Sigmoid colon (tissue), 4 donors: ENCODE measurements at regions not wholly inside any gene's neighbourhood (a gene's known extent, or its start where the extent isn't known, plus 50 kb on each side); places are given as distances from the start of the nearest gene placed in this dataset.

Experiments used
- POLR2A ChIP-seq, 2 donors: fragments of 450-650 bp; IDR thresholded peaks; one replicate each; pipeline ENCODE4 v1.6.1; 2016; ENCODE audit warnings: antibody characterized with exemption in 2 of 2, mild to moderate bottlenecking in 2 of 2, moderate library complexity in 2 of 2
- POLR2AphosphoS5 ChIP-seq, 4 donors: sonication (generic); formaldehyde crosslinking; IDR thresholded peaks; one replicate each; pipeline ENCODE4 v1.6.1; 2017; ENCODE audit warnings: antibody characterized with exemption in 4 of 4
- TF ChIP-seq, protein P1 (sequence below), 4 experiments: fragments of 450-650 bp in 3 of 4; fragments of 200-600 bp in 1 of 4; IDR thresholded peaks; one replicate each; pipeline ENCODE4 v1.5.1; 2016 to 2019; ENCODE audit warnings: antibody characterized with exemption in 4 of 4, mild to moderate bottlenecking in 3 of 4, moderate library complexity in 2 of 4

DNA sequence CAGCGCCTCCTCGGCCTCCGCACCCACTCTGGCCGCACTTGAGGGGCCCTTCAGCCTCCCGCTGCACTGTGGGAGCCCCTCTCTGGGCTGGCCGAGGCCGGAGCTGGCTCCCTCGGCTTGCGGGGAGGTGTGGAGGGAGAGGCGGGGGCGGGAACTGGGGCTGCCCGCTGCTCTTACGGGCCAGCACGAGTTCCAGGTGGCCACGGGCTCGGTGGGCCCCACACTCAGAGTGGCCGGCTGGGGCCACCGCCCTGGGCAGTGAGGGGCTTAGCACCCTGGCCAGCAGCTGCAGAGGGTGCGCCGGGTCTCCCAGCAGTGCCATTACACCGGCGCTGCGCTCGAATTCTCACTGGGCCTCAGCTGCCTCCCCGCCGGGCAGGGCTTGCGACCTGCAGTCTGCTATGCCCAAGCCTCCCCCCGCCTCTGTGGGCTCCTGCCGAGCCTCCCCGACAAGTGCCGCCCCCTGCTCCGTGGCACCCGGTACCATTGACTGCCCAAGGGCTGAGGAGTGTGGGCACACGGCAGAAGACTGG lies 167.1 kb upstream of the PLSCR5 start:
- TF ChIP-seq, protein P1, sequence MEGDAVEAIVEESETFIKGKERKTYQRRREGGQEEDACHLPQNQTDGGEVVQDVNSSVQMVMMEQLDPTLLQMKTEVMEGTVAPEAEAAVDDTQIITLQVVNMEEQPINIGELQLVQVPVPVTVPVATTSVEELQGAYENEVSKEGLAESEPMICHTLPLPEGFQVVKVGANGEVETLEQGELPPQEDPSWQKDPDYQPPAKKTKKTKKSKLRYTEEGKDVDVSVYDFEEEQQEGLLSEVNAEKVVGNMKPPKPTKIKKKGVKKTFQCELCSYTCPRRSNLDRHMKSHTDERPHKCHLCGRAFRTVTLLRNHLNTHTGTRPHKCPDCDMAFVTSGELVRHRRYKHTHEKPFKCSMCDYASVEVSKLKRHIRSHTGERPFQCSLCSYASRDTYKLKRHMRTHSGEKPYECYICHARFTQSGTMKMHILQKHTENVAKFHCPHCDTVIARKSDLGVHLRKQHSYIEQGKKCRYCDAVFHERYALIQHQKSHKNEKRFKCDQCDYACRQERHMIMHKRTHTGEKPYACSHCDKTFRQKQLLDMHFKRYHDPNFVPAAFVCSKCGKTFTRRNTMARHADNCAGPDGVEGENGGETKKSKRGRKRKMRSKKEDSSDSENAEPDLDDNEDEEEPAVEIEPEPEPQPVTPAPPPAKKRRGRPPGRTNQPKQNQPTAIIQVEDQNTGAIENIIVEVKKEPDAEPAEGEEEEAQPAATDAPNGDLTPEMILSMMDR (IDR thresholded peaks at IDR 0.05), result no peak
- TF ChIP-seq POLR2AphosphoS5 (IDR thresholded peaks at IDR 0.05), result no peak
- TF ChIP-seq POLR2A (IDR thresholded peaks at IDR 0.05), result no peak
